ENCODE measurements at regions not wholly inside any gene's neighbourhood (a gene's known extent, or its start where the extent isn't known, plus 50 kb on each side); places are given as distances from the start of the nearest gene placed in this dataset.

DNA sequence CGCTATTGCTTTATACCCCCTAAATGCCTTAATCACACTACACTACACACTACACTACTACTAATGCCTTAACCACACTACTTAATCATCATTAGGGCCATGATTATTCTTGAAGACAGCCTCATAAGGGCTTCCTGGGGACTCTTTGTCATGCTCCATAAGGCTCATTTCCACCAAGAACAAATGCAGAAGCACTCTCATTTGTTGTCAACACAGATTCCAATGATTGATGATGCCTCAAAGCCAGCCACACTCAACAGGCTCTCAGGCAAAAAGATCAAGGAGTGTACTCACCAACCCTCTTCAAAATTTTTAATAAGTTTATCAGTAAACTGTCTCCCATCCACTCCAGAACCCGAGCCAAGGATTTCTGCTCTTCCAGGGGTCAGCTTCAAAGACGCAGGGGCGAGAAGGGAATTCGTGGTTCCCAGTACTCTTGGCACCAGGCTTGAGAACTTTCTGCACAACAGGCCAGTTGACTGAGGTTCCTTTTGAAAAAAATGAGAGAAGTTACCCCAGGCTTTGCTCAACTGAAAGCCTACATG, 204.7 kb upstream of the GUCY1A2 start:
- H3K9me3 ChIP-seq (ENCODE audit: control insufficient read depth in 4 of 4, low read length in 3 of 4): peaks cover 0 to 5% (median 0%) of the 10 kb centered on the region in 4 donors
- H3K27me3 ChIP-seq (ENCODE audit: control insufficient read depth in 4 of 4, insufficient read depth in 4 of 4, low read length in 3 of 4): no peaks in the 10 kb centered on the region
- H3K9ac ChIP-seq (ENCODE audit: low read depth in 1 of 2, low read length in 2 of 2): no peak overlapping the region
- H3K4me3 ChIP-seq (ENCODE audit: low read depth in 1 of 3, low read length in 3 of 3): no peak overlapping the region
- H3K36me3 ChIP-seq (ENCODE audit: control insufficient read depth in 4 of 4, insufficient read depth in 3 of 4, low read depth in 1 of 4, low read length in 3 of 4): no peaks in the 10 kb centered on the region
- no peaks in the 10 kb centered on the region for H3K4me1 ChIP-seq (ENCODE audit: control insufficient read depth in 4 of 4, insufficient read depth in 4 of 4, low read length in 3 of 4)
- no peak overlapping the region for H3K27ac ChIP-seq (ENCODE audit: low read depth in 1 of 2, low read length in 2 of 2)
- no peak for DNase-seq (ENCODE audit: low spot score)
- 79% methylated on average over 5 of the region's 5 CpGs for WGBS
- TF ChIP-seq HNF4A (conservative IDR thresholded peaks at IDR 0.05): no peak
- TF ChIP-seq EGR1 (IDR thresholded peaks at IDR 0.05; ENCODE audit: low read depth in 2 of 2): no peak
- TF ChIP-seq SP1 (IDR thresholded peaks at IDR 0.05): no peak
- TF ChIP-seq, protein P1, sequence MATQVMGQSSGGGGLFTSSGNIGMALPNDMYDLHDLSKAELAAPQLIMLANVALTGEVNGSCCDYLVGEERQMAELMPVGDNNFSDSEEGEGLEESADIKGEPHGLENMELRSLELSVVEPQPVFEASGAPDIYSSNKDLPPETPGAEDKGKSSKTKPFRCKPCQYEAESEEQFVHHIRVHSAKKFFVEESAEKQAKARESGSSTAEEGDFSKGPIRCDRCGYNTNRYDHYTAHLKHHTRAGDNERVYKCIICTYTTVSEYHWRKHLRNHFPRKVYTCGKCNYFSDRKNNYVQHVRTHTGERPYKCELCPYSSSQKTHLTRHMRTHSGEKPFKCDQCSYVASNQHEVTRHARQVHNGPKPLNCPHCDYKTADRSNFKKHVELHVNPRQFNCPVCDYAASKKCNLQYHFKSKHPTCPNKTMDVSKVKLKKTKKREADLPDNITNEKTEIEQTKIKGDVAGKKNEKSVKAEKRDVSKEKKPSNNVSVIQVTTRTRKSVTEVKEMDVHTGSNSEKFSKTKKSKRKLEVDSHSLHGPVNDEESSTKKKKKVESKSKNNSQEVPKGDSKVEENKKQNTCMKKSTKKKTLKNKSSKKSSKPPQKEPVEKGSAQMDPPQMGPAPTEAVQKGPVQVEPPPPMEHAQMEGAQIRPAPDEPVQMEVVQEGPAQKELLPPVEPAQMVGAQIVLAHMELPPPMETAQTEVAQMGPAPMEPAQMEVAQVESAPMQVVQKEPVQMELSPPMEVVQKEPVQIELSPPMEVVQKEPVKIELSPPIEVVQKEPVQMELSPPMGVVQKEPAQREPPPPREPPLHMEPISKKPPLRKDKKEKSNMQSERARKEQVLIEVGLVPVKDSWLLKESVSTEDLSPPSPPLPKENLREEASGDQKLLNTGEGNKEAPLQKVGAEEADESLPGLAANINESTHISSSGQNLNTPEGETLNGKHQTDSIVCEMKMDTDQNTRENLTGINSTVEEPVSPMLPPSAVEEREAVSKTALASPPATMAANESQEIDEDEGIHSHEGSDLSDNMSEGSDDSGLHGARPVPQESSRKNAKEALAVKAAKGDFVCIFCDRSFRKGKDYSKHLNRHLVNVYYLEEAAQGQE (IDR thresholded peaks at IDR 0.05): no peak
- no peak for TF ChIP-seq FOXA2 (IDR thresholded peaks at IDR 0.05)
- no peak for TF ChIP-seq HNF4G (IDR thresholded peaks at IDR 0.05)
- no peak for TF ChIP-seq TAF1 (conservative IDR thresholded peaks at IDR 0.05)
- no peak for TF ChIP-seq YY1 (IDR thresholded peaks at IDR 0.05)
- TF ChIP-seq FOXA1 (IDR thresholded peaks at IDR 0.05): no peak

DNA sequence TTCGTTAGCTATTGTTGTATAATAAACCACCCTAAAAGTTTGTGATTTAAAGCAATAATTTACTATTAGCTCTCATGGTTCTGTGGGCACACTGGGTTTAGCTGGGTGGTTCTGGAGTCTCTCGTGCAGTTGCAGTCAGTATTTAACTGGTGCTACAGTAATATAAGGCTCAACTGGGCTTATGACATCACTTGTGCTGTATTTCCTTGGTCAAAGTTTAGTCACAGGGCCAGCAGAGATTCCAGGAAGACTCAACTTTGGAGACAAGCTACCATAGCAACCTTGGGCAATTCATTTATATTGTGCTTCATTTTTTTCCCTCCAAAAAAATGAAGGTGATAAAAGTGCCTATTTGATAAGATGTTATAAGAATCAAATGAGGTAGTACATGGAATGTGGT, 204.2 kb upstream of the GUCY1A2 start:
- WGBS: 86% methylated on average over 2 of the region's 2 CpGs

GRCh38 chr11:107221748-107222285, 203.5 kb upstream of the GUCY1A2 start:
- H3K36me3 ChIP-seq (ENCODE audit: control insufficient read depth in 4 of 4, insufficient read depth in 3 of 4, low read depth in 1 of 4, low read length in 3 of 4): no peaks in the 10 kb centered on the region
- peaks cover 0 to 5% (median 0%) of the 10 kb centered on the region in 4 donors for H3K9me3 ChIP-seq (ENCODE audit: control insufficient read depth in 4 of 4, low read length in 3 of 4)
- no peaks in the 10 kb centered on the region for H3K4me1 ChIP-seq (ENCODE audit: control insufficient read depth in 4 of 4, insufficient read depth in 4 of 4, low read length in 3 of 4)
- DNase-seq (ENCODE audit: low spot score): no peak
- 73% methylated on average over 4 of the region's 4 CpGs for WGBS
- no peak overlapping the region for H3K4me3 ChIP-seq (ENCODE audit: low read depth in 1 of 3, low read length in 3 of 3)
- no peak overlapping the region for H3K27ac ChIP-seq (ENCODE audit: low read depth in 1 of 2, low read length in 2 of 2)
- no peak overlapping the region for H3K9ac ChIP-seq (ENCODE audit: low read depth in 1 of 2, low read length in 2 of 2)
- H3K27me3 ChIP-seq (ENCODE audit: control insufficient read depth in 4 of 4, insufficient read depth in 4 of 4, low read length in 3 of 4): no peaks in the 10 kb centered on the region
- TF ChIP-seq EGR1 (IDR thresholded peaks at IDR 0.05; ENCODE audit: low read depth in 2 of 2) (no peak), CTCF (IDR thresholded peaks at IDR 0.05; ENCODE audit: low read depth, low read length, missing input control) (no peak), FOXA2 (IDR thresholded peaks at IDR 0.05) (no peak), FOXA1 (IDR thresholded peaks at IDR 0.05) (no peak), RAD21 (IDR thresholded peaks at IDR 0.05) (no peak), ATF3 (IDR thresholded peaks at IDR 0.05) (no peak), SP1 (IDR thresholded peaks at IDR 0.05) (no peak), HNF4G (IDR thresholded peaks at IDR 0.05) (no peak), YY1 (IDR thresholded peaks at IDR 0.05) (no peak), ZBTB33 (IDR thresholded peaks at IDR 0.05) (no peak), GABPA (IDR thresholded peaks at IDR 0.05 in 1 of 2, conservative IDR thresholded peaks at IDR 0.05 in 1 of 2) (no peak), NR2F2 (IDR thresholded peaks at IDR 0.05) (no peak), JUND (IDR thresholded peaks at IDR 0.05) (no peak)
- TF ChIP-seq, protein P1 (IDR thresholded peaks at IDR 0.05): no peak

More for the DNA sequence above, 204.2 kb upstream of the GUCY1A2 start:
- H3K9me3 ChIP-seq (ENCODE audit: control insufficient read depth in 4 of 4, low read length in 3 of 4): peaks cover 0 to 5% (median 0%) of the 10 kb centered on the region in 4 donors
- H3K36me3 ChIP-seq (ENCODE audit: control insufficient read depth in 4 of 4, insufficient read depth in 3 of 4, low read depth in 1 of 4, low read length in 3 of 4): no peaks in the 10 kb centered on the region
- H3K9ac ChIP-seq (ENCODE audit: low read depth in 1 of 2, low read length in 2 of 2): no peak overlapping the region
- no peak for DNase-seq (ENCODE audit: low spot score)
- no peak for TF ChIP-seq HNF4A (conservative IDR thresholded peaks at IDR 0.05)
- no peak for TF ChIP-seq EGR1 (IDR thresholded peaks at IDR 0.05; ENCODE audit: low read depth in 2 of 2)
- no peak overlapping the region for H3K4me3 ChIP-seq (ENCODE audit: low read depth in 1 of 3, low read length in 3 of 3)
- no peaks in the 10 kb centered on the region for H3K27me3 ChIP-seq (ENCODE audit: control insufficient read depth in 4 of 4, insufficient read depth in 4 of 4, low read length in 3 of 4)
- no peaks in the 10 kb centered on the region for H3K4me1 ChIP-seq (ENCODE audit: control insufficient read depth in 4 of 4, insufficient read depth in 4 of 4, low read length in 3 of 4)
- H3K27ac ChIP-seq (ENCODE audit: low read depth in 1 of 2, low read length in 2 of 2): no peak overlapping the region

Measured in liver (tissue), 8 donors.